GM23338 (cell line): ENCODE measurements at regions not wholly inside any gene's neighbourhood (a gene's known extent, or its start where the extent isn't known, plus 50 kb on each side); places are given as distances from the start of the nearest gene placed in this dataset.

Experiments
- ATAC-seq: fragments of 200-7000 bp; cut with Tn5 transposase; 3 replicates; pipeline ENCODE4 v1.9.1; 2020
- DNase-seq: peaks from one replicate; pipeline ENCODE4 v3.0.0-alpha.2; 2015; ENCODE audit warnings: low spot score
- H2AFZ ChIP-seq: fragments of 200-600 bp; sonication (generic); 2 replicates; pipeline ENCODE4 v1.8.0; 2016; ENCODE audit warnings: antibody characterized with exemption, mild to moderate bottlenecking, moderate library complexity
- H3F3A ChIP-seq: fragments of 200-600 bp; sonication (generic); replicated peaks from 2 replicates; pipeline ENCODE4 v1.8.0; 2017; ENCODE audit warnings: antibody characterized with exemption, mixed run types, low read depth
- H3K27ac ChIP-seq: fragments of 200-600 bp; sonication (generic); 2 replicates; pipeline ENCODE4 v1.6.1; 2016; ENCODE audit warnings: low read depth
- H3K27me3 ChIP-seq: fragments of 200-600 bp; sonication (generic); 2 replicates; pipeline ENCODE4 v1.8.0; 2016; ENCODE audit warnings: mild to moderate bottlenecking, mixed run types, moderate library complexity; ENCODE audit not compliant: insufficient read depth
- H3K36me3 ChIP-seq: fragments of 200-600 bp; sonication (generic); 2 replicates; pipeline ENCODE4 v1.8.0; 2016; ENCODE audit warnings: mild to moderate bottlenecking; ENCODE audit not compliant: insufficient read depth
- H3K4me1 ChIP-seq: fragments of 200-600 bp; sonication (generic); 2 replicates; pipeline ENCODE4 v1.8.0; 2016; ENCODE audit warnings: mild to moderate bottlenecking, moderate library complexity; ENCODE audit not compliant: insufficient read depth
- H3K4me2 ChIP-seq: fragments of 200-600 bp; sonication (generic); 2 replicates; pipeline ENCODE4 v1.7.1; 2017; ENCODE audit warnings: mixed run types
- H3K4me3 ChIP-seq: fragments of 200-600 bp; sonication (generic); 2 replicates; pipeline ENCODE4 v1.6.1; 2016; ENCODE audit warnings: mixed run types
- H3K79me2 ChIP-seq: fragments of 200-600 bp; sonication (generic); replicated peaks from 2 replicates; pipeline ENCODE4 v1.8.0; 2017; ENCODE audit warnings: mild to moderate bottlenecking; ENCODE audit not compliant: insufficient read depth
- H3K9me2 ChIP-seq: fragments of 200-600 bp; sonication (generic); 2 replicates; pipeline ENCODE4 v1.8.0; 2017; ENCODE audit not compliant: insufficient read depth
- H4K20me1 ChIP-seq: fragments of 200-600 bp; sonication (generic); replicated peaks from 2 replicates; pipeline ENCODE4 v1.8.0; 2017; ENCODE audit warnings: mild to moderate bottlenecking; ENCODE audit not compliant: insufficient read depth
- H3K27ac Mint-ChIP-seq: 2 replicates; pipeline ENCODE4 v1.8.0; 2020; ENCODE audit warnings: inconsistent platforms, mild to moderate bottlenecking, moderate library complexity, mixed read lengths
- H3K27me3 Mint-ChIP-seq: 3 replicates; pipeline ENCODE4 v1.8.0; 2022; ENCODE audit warnings: low read depth, mild to moderate bottlenecking, moderate library complexity, mixed read lengths, inconsistent platforms; ENCODE audit not compliant: insufficient read depth, poor library complexity
- H3K36me3 Mint-ChIP-seq: 3 replicates; pipeline ENCODE4 v1.8.0; 2021; ENCODE audit warnings: low read depth, mild to moderate bottlenecking, inconsistent platforms, moderate library complexity, mixed read lengths
- H3K4me1 Mint-ChIP-seq: 3 replicates; pipeline ENCODE4 v1.8.0; 2020; ENCODE audit warnings: mild to moderate bottlenecking, inconsistent platforms, mixed read lengths
- H3K4me3 Mint-ChIP-seq: 3 replicates; pipeline ENCODE4 v1.8.0; 2021; ENCODE audit warnings: moderate library complexity, mild to moderate bottlenecking, inconsistent platforms, mixed read lengths
- H3K9me3 Mint-ChIP-seq: 3 replicates; pipeline ENCODE4 v1.8.0; 2020; ENCODE audit warnings: moderate library complexity, mild to moderate bottlenecking, inconsistent platforms, mixed read lengths
- CREB1 ChIP-seq: fragments of 250-450 bp; sonication (Bioruptor Pico); IDR thresholded peaks from 2 replicates; pipeline ENCODE4 v1.5.0; 2020; ENCODE audit warnings: low read depth, mild to moderate bottlenecking, moderate library complexity
- CTCF ChIP-seq, 2 experiments: fragments of 200-600 bp in 1 of 2; sonication (generic) in 1 of 2; conservative IDR thresholded peaks; 2 replicates each; pipeline versions ENCODE4 v1.5.1 to v1.6.1; 2016 to 2017; ENCODE audit warnings: antibody characterized with exemption in 2 of 2, low read depth in 2 of 2, mild to moderate bottlenecking in 2 of 2, moderate library complexity in 1 of 2
- ETS1 ChIP-seq: IDR thresholded peaks from 2 replicates; pipeline ENCODE4 v1.6.1; 2016; ENCODE audit warnings: antibody characterized with exemption
- EZH2phosphoT487 ChIP-seq: fragments of 200-600 bp; sonication (generic); IDR thresholded peaks from one replicate; pipeline ENCODE4 v1.8.1; 2018; ENCODE audit warnings: antibody characterized with exemption; ENCODE audit not compliant: unreplicated experiment
- JUNB ChIP-seq: IDR thresholded peaks from one replicate; pipeline ENCODE4 v1.6.1; 2016; ENCODE audit warnings: antibody characterized with exemption; ENCODE audit not compliant: unreplicated experiment
- NANOG ChIP-seq: IDR thresholded peaks from 2 replicates; pipeline ENCODE4 v1.6.1; 2016; ENCODE audit warnings: antibody characterized with exemption, borderline replicate concordance
- POLR2AphosphoS5 ChIP-seq: IDR thresholded peaks from 2 replicates; pipeline ENCODE4 v1.6.1; 2016; ENCODE audit warnings: antibody characterized with exemption, low read depth
- REST ChIP-seq: IDR thresholded peaks from one replicate; pipeline ENCODE4 v1.6.1; 2018; ENCODE audit warnings: antibody characterized with exemption; ENCODE audit not compliant: unreplicated experiment
- ZNF114 ChIP-seq: fragments of 250-450 bp; sonication (Bioruptor Pico); IDR thresholded peaks from 2 replicates; pipeline ENCODE4 v1.5.0; 2020; ENCODE audit warnings: mild to moderate bottlenecking, moderate library complexity
- ZNF331 ChIP-seq: fragments of 250-450 bp; sonication (Bioruptor Pico); IDR thresholded peaks from 2 replicates; pipeline ENCODE4 v1.5.0; 2020; ENCODE audit warnings: low read depth, mild to moderate bottlenecking, moderate library complexity
- ZNF462 ChIP-seq: fragments of 250-450 bp; sonication (Bioruptor Pico); IDR thresholded peaks from 2 replicates; pipeline ENCODE4 v1.5.0; 2020; ENCODE audit warnings: mild to moderate bottlenecking, moderate library complexity

- H3K4me3 Mint-ChIP-seq = no peak overlapping the region
- Histone ChIP-seq H4K20me1 (no peaks in the 10 kb centered on the region), H3K79me2 (no peaks in the 10 kb centered on the region), H2AFZ (no peak overlapping the region), H3K27ac (no peak overlapping the region), H3K9me2 (no peaks in the 10 kb centered on the region), H3K27me3 (no peaks in the 10 kb centered on the region), H3F3A (no peaks in the 10 kb centered on the region), H3K36me3 (no peaks in the 10 kb centered on the region), H3K4me2 (no peak overlapping the region), H3K4me1 (peaks cover 22% of the 10 kb centered on the region), H3K4me3 (no peak overlapping the region)
- H3K27ac Mint-ChIP-seq = no peak overlapping the region
- no peaks in the 10 kb centered on the region for H3K9me3 Mint-ChIP-seq
- H3K36me3 Mint-ChIP-seq = no peaks in the 10 kb centered on the region
- H3K27me3 Mint-ChIP-seq = peaks cover 2% of the 10 kb centered on the region
- ATAC-seq (no peak), DNase-seq (no peak)
- H3K4me1 Mint-ChIP-seq = peaks cover 29% of the 10 kb centered on the region
- TF ChIP-seq ETS1 = no peak
- no peak for TF ChIP-seq ZNF114 (CRISPR knock-in tag)
- TF ChIP-seq JUNB = no peak
- TF ChIP-seq EZH2phosphoT487 = no peak
- TF ChIP-seq CTCF (conservative IDR thresholded peaks at IDR 0.05; ENCODE audit: low read depth in 2 of 2) = no peak
- no peak for TF ChIP-seq NANOG
- no peak for TF ChIP-seq REST
Measured at GRCh38 chr1:199693724-199694123, 333.8 kb upstream of the NR5A2 start.

- H3K4me3 ChIP-seq = no peak overlapping the region
- H3K9me2 ChIP-seq = no peaks in the 10 kb centered on the region
- H3K36me3 ChIP-seq = no peaks in the 10 kb centered on the region
- H4K20me1 ChIP-seq = no peaks in the 10 kb centered on the region
- Mint-ChIP-seq H3K27me3 (peaks cover 2% of the 10 kb centered on the region), H3K36me3 (no peaks in the 10 kb centered on the region), H3K4me1 (peaks cover 10% of the 10 kb centered on the region), H3K4me3 (no peak overlapping the region), H3K9me3 (no peaks in the 10 kb centered on the region), H3K27ac (no peak overlapping the region)
- no peak overlapping the region for H3K27ac ChIP-seq
- DNase-seq (no peak), ATAC-seq (no peak)
- H3F3A ChIP-seq = no peaks in the 10 kb centered on the region
- no peak overlapping the region for H2AFZ ChIP-seq
- H3K27me3 ChIP-seq = no peaks in the 10 kb centered on the region
- H3K4me1 ChIP-seq = peaks cover 7% of the 10 kb centered on the region
- no peak overlapping the region for H3K4me2 ChIP-seq
- no peaks in the 10 kb centered on the region for H3K79me2 ChIP-seq
- TF ChIP-seq ZNF462 (CRISPR knock-in tag) (no peak), EZH2phosphoT487 (no peak), POLR2AphosphoS5 (no peak), ZNF114 (CRISPR knock-in tag) (no peak), CREB1 (CRISPR knock-in tag) (no peak), ZNF331 (CRISPR knock-in tag) (no peak)
Measured at GRCh38 chr1:199696225-199696624, 331.3 kb upstream of the NR5A2 start.
